GM10266 (cell line): ENCODE measurements at regions not wholly inside any gene's neighbourhood (a gene's known extent, or its start where the extent isn't known, plus 50 kb on each side); places are given as distances from the start of the nearest gene placed in this dataset.
A peak's percentile ranks its signal among the peaks of the same experiment; 100 is the strongest.

ENCODE experiments used
- DNase-seq: peaks from one replicate; pipeline ENCODE4 v3.0.0; 2012; ENCODE audit errors: extremely low spot score
- CTCF ChIP-seq: IDR thresholded peaks from 2 replicates; pipeline ENCODE4 v1.5.1; 2012; ENCODE audit warnings: mild to moderate bottlenecking, low read depth; ENCODE audit not compliant: control insufficient read depth, insufficient read depth; ENCODE audit errors: missing control alignments

- no peak for DNase-seq
- TF ChIP-seq CTCF = no peak
These were observed 138.4 kb upstream of the ARX start for GRCh38 chrX:25154168-25154567.

- no peak for TF ChIP-seq CTCF
- no peak for DNase-seq
These were observed 136.0 kb upstream of the ARX start for GRCh38 chrX:25151749-25152148.

DNA sequence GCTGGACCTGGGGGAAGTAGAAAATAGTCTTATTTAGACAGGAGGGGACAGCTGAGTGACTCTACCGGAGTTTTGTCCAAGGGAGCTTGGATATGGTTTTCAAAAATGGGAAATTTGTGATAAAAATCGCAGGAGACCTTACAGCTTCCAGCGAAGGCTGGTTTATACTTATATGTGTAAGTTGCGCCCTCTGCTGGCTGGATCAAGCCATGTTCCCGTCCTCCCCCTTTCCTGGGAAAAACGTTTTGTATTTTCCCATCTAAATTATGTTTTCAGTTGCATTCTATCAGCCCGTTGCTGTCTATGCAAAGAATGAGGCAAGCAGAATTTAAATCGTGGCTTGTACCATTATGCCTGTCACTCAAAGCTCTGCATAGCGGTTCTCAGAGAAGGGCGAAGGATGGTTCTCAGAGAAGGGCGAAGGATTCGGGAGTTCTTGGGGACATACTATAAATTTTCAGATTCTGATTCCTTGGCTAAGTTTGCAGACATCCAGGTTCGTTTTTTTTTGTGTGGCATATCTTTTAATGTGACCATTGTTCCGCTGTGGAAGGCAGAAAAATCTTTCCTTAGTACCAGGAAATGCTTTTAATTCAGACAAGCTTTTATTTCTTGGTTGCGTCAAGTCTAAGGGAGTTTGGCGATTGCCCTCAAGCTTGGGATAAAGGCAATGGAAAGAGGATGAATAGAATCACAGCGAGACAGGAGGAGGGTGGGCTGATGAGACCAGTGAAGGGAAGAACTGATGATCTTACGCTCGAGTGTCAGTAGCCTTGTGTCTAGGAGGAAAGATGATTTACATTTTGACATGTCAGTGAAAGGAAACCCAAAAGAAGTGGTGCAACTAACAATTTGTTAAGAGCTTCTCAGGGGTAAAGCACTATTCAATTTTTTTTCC, 128.5 kb upstream of the ARX start:
- peak; percentile 65 for TF ChIP-seq CTCF
- peak; percentile 6 for DNase-seq

- DNase-seq = no peak
- TF ChIP-seq CTCF = no peak
These were observed 127.8 kb upstream of the ARX start for GRCh38 chrX:25143596-25143995.

DNA sequence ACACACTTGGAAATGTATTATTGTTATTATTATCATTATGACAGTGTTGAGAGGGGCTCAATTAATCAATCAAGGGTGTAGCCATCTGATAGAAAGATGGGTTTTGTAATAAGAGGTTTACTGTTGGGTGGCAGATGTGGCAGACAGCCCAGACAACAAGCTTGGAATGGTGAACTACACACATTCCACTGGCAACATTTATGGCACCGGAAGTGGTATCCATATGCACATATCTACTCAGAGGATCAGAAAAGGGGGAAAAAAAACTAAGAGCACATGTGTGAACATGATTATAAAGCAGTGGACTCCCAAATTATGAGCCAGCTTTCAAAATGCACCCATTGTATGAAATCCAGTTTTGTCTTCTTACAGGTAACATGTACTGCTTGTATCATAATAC, 125.9 kb upstream of the ARX start:
- no peak for TF ChIP-seq CTCF
- DNase-seq = no peak

DNA sequence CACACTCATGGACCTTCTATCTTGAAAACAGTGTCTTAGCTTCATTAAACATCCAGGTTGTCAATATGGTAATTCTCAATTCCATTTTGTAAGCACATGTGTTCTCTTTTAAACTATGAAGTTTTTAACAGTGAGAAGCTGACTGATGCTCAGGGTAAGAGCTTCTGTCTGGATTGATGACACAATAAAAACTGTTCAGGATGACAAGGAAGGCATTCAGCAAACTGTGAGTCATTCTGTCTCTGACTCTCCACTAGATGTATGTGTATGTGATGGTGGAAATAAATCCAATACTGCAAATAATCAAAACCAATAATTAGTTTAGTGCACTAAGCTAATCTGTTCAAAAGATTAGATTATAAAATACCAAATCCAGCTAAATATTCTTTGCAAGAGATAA, 115.3 kb upstream of the ARX start:
- TF ChIP-seq CTCF = no peak
- no peak for DNase-seq

- no peak for TF ChIP-seq CTCF
- DNase-seq = no peak
These were observed 114.9 kb upstream of the ARX start for GRCh38 chrX:25130619-25131018.
